GM12874 (cell line): ENCODE measurements at regions not wholly inside any gene's neighbourhood (a gene's known extent, or its start where the extent isn't known, plus 50 kb on each side); places are given as distances from the start of the nearest gene placed in this dataset.

ENCODE experiments used
- CTCF ChIP-seq: IDR thresholded peaks from 2 replicates; pipeline ENCODE4 v1.5.1; 2011; ENCODE audit warnings: low read depth, mild to moderate bottlenecking, control low read depth, low read length, moderate library complexity; ENCODE audit not compliant: insufficient read depth

- TF ChIP-seq CTCF = no peak
Observed at GRCh38 chr5:103498800-103499551, 63.6 kb downstream of the NUDT12 start.

GRCh38 chr5:103498211-103498610, 64.4 kb downstream of the NUDT12 start:
- TF ChIP-seq CTCF = no peak

GRCh38 chr5:103497781-103498180, 64.8 kb downstream of the NUDT12 start:
- TF ChIP-seq CTCF = no peak

GRCh38 chr5:103490030-103490739, 72.4 kb downstream of the NUDT12 start:
- TF ChIP-seq CTCF = no peak

- TF ChIP-seq CTCF = no peak
Observed at GRCh38 chr5:103489307-103489706, 73.3 kb downstream of the NUDT12 start.

GRCh38 chr5:103487822-103488493, 74.6 kb downstream of the NUDT12 start:
- TF ChIP-seq CTCF = no peak

- no peak for TF ChIP-seq CTCF
Observed at GRCh38 chr5:103487218-103487617, 75.4 kb downstream of the NUDT12 start.
